ENCODE measurements at regions not wholly inside any gene's neighbourhood (a gene's known extent, or its start where the extent isn't known, plus 50 kb on each side); places are given as distances from the start of the nearest gene placed in this dataset.

GRCh38 chr12:127690161-127690560, 576.8 kb upstream of the TMEM132C start:
- DNase-seq = no peak

DNA sequence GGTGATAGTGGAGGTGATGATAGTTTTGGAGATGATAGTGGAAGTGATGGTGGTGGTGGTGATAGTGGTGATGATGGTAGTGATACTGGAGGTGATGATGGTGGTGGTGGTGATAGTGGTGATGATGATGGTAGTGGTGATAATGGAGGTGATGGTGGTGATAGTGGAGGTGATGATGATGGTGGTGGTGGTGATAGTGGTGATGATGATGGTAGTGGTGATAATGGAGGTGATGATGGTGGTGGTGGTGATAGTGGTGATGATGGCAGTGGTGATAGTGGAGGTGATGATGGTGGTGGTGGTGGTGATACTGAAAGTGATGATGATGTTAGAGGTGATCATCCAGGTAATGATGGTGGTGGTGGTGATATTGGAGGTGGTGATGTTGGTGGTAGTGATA, 570.0 kb upstream of the TMEM132C start:
- no peak for DNase-seq

DNA sequence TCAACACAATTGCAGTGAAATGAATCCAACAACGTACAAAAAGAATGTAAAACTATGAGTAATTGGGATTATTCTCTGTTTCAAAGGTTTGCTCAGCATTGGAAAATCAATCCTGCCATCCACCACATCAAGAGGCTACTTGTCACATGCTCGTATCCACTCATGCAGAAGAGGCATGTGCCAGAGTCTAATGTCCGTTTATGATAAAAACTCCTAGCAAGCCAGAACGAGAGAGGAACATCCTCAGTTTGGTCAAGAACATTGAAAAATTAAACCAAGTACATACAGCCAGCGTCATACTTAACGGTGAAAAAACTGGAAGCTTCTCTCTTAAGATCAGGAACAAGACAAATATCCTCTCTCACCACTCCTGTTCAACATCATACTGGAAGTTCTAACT, 563.9 kb upstream of the TMEM132C start:
- DNase-seq = no peak

- no peak for DNase-seq
Observed at GRCh38 chr12:127711108-127711507, 555.9 kb upstream of the TMEM132C start.

- DNase-seq = no peak
Observed at GRCh38 chr12:127712561-127712960, 554.4 kb upstream of the TMEM132C start.

- DNase-seq = no peak
Observed at GRCh38 chr12:127716166-127716565, 550.8 kb upstream of the TMEM132C start.

DNA sequence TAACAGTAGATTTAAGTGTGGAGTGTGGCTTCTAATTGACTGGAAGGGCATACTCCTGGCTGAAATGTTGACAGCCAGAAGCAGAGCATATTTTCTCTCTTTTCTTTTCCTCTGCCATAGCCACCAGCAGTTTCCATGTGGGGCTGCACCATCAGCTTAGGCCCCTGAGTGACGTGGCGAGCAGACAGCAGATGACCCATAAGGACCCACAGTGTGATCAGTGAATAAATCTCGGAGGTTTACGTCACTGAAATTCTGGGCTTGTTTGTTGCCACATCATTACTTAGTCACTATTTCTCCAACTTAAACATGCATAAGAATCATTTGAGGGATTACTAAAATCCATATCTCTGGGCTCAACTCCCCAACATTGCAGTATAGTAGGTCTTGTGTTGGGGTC, 549.7 kb upstream of the TMEM132C start:
- DNase-seq = no peak

DNA sequence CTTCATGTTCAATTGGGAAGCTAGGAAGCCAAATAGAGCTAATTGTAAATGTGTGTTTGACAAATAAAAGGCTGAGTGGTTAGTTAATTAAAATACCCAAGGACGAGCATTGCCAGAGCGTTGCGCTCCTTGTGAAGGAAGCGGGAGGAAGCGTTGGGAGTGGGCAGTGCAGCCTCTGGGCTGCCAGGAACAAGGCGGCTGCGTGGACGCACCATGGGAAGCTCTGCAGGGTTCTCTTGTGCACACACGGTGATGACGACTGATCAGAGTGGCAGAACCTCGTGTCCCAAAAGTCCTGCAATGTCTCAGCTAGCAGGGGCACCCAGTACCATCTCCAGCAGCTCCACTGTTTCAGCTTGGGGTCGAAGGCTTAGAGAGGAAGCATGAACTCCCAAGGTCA, 546.6 kb upstream of the TMEM132C start:
- no peak for DNase-seq

GRCh38 chr12:127722611-127723010, 544.4 kb upstream of the TMEM132C start:
- DNase-seq = no peak

GRCh38 chr12:127723251-127723650, 543.7 kb upstream of the TMEM132C start:
- no peak for DNase-seq

GRCh38 chr12:127726671-127727315, 540.2 kb upstream of the TMEM132C start:
- DNase-seq = no peak

DNA sequence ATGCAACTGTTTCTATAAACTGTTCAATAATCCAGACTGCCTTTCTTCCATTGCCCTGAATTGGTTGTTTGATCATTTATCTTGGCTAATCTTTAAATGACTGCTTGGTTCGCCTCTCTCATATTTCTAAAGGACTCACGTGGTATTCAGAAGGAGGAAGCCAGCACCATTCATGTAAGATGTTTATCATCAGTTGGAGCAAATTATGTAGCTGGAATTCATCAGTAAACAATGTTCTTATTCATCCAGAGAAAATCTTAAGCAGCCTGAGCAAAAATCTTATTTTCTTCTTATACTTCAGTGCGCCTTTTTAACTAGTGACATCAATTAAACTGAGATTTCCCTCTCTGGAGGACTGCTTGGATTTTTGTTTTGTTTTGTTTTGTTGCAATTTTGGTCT, 538.7 kb upstream of the TMEM132C start:
- DNase-seq = no peak

DNA sequence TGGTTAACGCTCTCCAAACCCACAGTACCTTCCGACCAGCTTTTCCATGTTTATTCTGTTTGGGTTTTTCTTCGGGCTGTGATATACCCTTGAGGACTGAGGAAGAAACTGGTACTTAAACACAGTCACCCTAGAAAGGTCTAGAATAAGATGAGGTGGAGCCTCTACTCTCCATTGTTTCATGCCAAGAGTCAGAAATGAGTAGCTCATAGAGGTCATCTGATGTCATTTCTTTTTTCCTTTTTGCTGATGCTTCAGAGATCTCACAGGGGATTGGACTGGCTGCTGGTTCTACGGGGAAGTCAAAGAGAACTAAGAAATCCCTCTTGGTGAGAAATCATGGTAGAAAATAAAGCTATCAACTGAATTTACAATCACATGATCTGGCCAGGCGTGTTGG, 538.2 kb upstream of the TMEM132C start:
- no peak for DNase-seq

GRCh38 chr12:127729381-127729780, 537.6 kb upstream of the TMEM132C start:
- DNase-seq = no peak

DNA sequence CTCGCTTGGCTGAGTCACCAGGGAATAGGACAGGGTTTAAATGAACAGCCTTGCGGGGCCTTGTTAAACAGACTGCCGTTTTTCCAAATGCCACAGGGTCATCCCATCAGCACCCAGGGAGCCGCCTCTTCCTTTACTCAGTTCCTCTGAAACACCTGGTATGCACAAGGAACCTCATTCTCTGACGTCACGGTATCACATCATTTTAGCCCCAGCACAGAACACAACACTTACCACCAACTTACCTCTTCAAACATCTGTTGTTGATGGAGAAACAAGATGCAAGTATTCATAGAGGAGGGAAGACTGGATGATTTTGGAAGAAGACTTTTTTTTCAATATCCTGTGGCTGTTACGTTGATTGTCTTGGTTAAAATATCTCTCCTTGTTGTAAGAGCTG, 535.3 kb upstream of the TMEM132C start:
- DNase-seq = no peak

GRCh38 chr12:127742231-127742630, 524.7 kb upstream of the TMEM132C start:
- no peak for DNase-seq

DNA sequence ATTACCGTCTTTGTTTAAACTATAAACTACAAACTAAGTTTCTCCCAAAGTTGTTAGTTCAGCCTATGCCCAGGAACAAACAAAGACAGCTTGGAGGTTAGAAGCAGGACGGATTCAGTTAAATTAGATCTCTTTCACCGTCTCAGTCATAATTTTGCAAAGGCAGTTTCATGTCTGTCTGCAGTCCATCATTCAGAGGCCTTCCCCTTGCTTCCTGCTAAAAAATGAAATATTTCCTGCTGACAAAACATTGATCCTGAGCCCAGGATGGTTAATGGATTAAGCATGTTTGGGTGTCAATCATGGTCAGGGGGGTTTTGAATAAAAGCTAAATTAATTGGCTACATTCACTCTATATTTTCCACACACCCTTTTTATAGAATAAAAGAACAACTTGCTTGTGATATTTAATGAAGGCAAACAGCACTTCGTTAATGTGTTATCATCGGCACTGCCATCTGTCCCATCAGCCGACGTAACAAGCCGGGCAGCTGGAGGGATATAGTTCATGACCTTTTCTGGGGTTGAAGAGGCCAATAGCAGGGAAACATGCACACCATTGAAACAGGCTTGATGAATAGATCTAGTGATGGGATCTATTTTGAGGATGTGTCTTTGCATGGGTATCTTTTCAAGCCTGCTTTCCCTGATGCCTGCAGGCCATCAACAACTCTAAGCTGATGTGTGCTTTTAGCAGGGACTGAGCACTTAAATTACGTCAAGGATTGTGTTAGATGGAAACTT, 521.3 kb upstream of the TMEM132C start:
- no peak for DNase-seq

GRCh38 chr12:127749416-127749815, 517.6 kb upstream of the TMEM132C start:
- no peak for DNase-seq

DNA sequence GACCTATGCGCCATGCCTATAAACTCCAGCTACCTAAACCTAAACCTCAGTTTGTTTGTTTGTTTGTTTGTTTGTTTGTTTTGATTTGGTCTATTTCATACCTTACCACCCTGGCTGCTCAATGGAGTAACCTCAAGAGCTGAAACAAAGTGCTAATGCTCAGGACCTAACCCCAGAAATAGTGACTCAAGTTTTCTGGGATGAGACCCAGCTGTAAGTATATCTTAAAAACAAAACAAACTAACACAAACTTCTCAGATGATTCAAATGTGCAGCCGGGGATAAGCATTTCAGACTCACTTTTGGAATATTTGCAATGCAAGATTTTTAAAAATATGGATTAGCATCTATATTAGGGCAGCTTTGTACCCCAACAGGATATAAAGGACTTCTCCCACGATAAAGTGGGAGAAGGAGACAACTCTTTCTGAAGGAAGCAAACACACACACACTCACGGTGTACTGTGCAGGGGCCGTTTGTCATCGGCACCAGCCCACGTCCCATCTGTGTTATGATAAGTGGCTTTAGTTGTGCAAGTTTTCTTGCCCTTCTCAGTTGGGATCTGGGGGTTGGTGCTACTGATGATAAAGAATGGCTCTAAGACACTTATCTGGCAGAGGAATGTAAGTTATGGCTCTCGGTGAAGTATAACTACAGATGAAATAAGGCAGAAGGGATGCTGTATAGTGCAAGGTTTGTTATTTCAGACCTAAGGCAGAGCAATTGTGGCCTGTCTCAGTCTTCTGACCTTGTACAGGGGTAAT, 516.7 kb upstream of the TMEM132C start:
- DNase-seq = no peak

GRCh38 chr12:127752802-127753201, 514.2 kb upstream of the TMEM132C start:
- DNase-seq = no peak

GRCh38 chr12:127760357-127760756, 506.6 kb upstream of the TMEM132C start:
- no peak for DNase-seq

DNA sequence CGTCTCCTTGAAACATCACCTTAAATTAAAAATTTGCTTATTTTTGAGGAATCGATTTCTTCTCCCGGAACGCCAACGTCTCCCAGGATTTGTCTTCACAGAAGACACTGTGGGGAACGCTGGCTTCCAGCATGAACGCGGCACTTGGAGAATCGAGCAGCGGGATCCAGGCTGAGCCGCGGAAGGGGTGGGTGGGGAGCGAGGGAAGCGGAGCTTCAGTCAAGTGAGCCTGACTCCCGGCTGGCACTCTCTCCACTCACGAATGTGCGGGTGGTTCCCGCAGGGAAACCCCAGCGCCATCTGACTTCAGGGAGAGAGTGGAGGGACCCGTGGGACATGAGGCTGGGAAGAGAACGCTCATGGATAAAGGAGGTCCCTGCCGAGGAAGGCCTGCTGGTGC, 506.0 kb upstream of the TMEM132C start:
- DNase-seq = no peak

DNA sequence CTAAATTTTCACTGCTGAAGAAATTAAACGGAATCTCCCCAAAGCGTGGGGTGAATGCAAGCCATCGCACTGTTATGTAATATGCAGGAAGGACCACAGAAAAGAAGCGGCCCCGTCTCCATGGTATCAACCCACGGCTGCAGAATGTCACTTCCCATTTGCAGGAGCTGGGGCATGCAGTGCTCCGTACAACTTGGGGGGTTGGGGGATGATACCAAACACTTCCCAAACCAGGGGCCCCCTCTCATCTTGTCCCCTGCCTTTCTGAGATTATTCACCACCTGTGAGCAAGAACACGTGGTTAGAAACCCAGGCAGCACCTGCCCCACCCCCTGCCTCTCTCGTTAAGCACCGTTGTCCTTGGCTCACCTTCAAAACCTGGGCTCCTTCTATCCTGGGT, 505.1 kb upstream of the TMEM132C start:
- no peak for DNase-seq

DNA sequence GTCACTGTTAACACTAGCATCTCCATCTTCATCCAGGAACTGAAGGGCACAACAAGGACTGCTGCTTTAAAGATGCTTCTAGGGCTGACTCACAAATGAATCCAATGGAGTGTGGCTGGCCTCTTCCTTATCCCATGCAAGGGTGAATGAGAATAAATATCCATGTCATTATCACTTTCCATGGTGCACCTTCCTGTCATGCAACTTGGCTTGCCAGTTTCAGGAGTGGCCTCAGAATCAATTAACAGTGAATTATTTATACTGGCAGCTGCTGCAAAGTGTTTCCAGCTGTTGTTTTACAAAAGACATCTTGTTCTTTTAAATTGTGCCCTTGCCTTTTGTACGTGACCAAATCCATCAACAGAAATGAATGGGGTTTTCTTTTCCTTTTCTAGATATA, 499.3 kb upstream of the TMEM132C start:
- DNase-seq = no peak
